ENCODE measurements at regions not wholly inside any gene's neighbourhood (a gene's known extent, or its start where the extent isn't known, plus 50 kb on each side); places are given as distances from the start of the nearest gene placed in this dataset.

GRCh38 chr19:28744943-28745342 is 468.0 kb downstream of the UQCRFS1 start:
- TF ChIP-seq POU2F2 (IDR thresholded peaks at IDR 0.05; ENCODE audit: low read depth, low read length): no peak
- TF ChIP-seq PAX5 (IDR thresholded peaks at IDR 0.05; ENCODE audit: insufficient read depth, low read length, severe bottlenecking): no peak
- no peak for TF ChIP-seq TAF1 (IDR thresholded peaks at IDR 0.05; ENCODE audit: low read depth, low read length)
- TF ChIP-seq POLR2AphosphoS5 (IDR thresholded peaks at IDR 0.05; ENCODE audit: low read depth, low read length): no peak
- no peak for TF ChIP-seq POLR2A (IDR thresholded peaks at IDR 0.05; ENCODE audit: low read depth, low read length)
- TF ChIP-seq SPI1 (IDR thresholded peaks at IDR 0.05; ENCODE audit: low read depth, low read length): no peak
- no peak for FAIRE-seq
- no peak for DNase-seq (ENCODE audit: insufficient read length, low spot score)

GRCh38 chr19:28744014-28744413 is 468.9 kb downstream of the UQCRFS1 start:
- no peak for FAIRE-seq
- TF ChIP-seq POLR2AphosphoS5 (IDR thresholded peaks at IDR 0.05; ENCODE audit: low read depth, low read length) (no peak), SPI1 (IDR thresholded peaks at IDR 0.05; ENCODE audit: low read depth, low read length) (peak; percentile 40; the same call in 1 of the 2 replicates), PAX5 (IDR thresholded peaks at IDR 0.05; ENCODE audit: insufficient read depth, low read length, severe bottlenecking) (no peak)

GRCh38 chr19:28737021-28737895 is 475.7 kb downstream of the UQCRFS1 start:
- no peak for TF ChIP-seq POLR2AphosphoS5 (IDR thresholded peaks at IDR 0.05; ENCODE audit: low read depth, low read length)
- no peak for TF ChIP-seq POU2F2 (IDR thresholded peaks at IDR 0.05; ENCODE audit: low read depth, low read length)
- TF ChIP-seq POLR2A (IDR thresholded peaks at IDR 0.05; ENCODE audit: low read depth, low read length): no peak
- no peak for TF ChIP-seq PAX5 (IDR thresholded peaks at IDR 0.05; ENCODE audit: insufficient read depth, low read length, severe bottlenecking)
- no peak for TF ChIP-seq SPI1 (IDR thresholded peaks at IDR 0.05; ENCODE audit: low read depth, low read length)
- TF ChIP-seq TAF1 (IDR thresholded peaks at IDR 0.05; ENCODE audit: low read depth, low read length): no peak
- FAIRE-seq: no peak
- DNase-seq (ENCODE audit: insufficient read length, low spot score): no peak

More at GRCh38 chr19:28744014-28744413, 468.9 kb downstream of the UQCRFS1 start:
- no peak for DNase-seq (ENCODE audit: insufficient read length, low spot score)

GRCh38 chr19:28736528-28736927 is 476.4 kb downstream of the UQCRFS1 start:
- TF ChIP-seq PAX5 (IDR thresholded peaks at IDR 0.05; ENCODE audit: insufficient read depth, low read length, severe bottlenecking) (no peak), POU2F2 (IDR thresholded peaks at IDR 0.05; ENCODE audit: low read depth, low read length) (no peak), SPI1 (IDR thresholded peaks at IDR 0.05; ENCODE audit: low read depth, low read length) (no peak)
- FAIRE-seq (no peak), DNase-seq (ENCODE audit: insufficient read length, low spot score) (no peak)

DNA sequence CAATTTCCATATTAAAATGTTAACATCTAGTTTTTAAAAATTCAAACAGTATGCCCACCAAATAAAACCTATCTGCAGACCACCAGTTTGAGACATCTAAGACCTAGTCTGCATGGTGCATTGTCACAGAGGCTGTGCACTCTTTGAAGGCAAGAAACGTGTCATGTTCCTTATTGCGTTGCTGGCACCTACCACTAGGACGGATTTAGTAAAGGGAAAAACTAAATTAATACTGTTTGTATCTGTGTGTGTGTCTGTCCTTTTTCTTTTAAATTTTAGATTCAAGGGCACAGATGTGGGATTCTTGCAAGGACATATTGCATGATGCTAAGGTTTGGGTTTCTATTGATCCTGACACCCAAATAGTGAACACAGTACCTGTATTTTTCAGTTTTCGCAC is 481.4 kb downstream of the UQCRFS1 start:
- DNase-seq (ENCODE audit: insufficient read length, low spot score): no peak
- TF ChIP-seq TAF1 (IDR thresholded peaks at IDR 0.05; ENCODE audit: low read depth, low read length) (no peak), SPI1 (IDR thresholded peaks at IDR 0.05; ENCODE audit: low read depth, low read length) (no peak), POLR2AphosphoS5 (IDR thresholded peaks at IDR 0.05; ENCODE audit: low read depth, low read length) (no peak), POU2F2 (IDR thresholded peaks at IDR 0.05; ENCODE audit: low read depth, low read length) (no peak), PAX5 (IDR thresholded peaks at IDR 0.05; ENCODE audit: insufficient read depth, low read length, severe bottlenecking) (no peak)
- no peak for FAIRE-seq

DNA sequence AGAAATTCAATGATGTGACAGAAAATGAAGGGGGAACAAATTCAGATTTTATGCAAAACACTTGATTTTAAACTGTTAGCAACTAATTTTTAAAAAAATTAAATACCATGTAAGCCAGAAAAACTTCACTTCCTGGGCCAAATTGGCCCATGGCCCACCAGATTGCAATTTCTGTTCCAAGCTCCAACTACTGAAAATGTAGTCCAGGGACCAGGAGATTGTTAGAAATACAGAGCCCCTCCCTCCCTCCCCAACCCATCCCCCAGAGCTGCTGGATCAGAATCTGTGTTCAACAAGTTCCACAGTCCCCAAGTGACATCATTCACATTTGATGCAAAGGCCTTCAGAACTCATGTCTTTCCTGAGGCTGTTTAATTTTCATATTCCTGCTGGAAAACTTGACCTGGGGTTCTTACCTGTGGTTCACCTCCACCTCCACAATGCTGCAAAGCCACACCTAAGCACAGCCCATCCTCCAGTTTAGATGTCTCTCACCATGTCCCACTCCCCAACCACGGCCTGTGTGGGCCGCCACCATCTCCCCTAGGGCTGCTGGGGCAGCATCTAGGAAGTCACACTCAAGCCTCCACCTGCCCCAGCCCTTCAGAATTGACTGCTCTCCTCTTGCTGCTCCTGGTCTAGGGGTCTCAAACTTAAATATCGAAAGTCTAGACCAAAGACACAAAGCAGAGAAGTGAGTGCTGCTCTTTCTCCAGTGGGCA is 482.0 kb downstream of the UQCRFS1 start:
- no peak for DNase-seq (ENCODE audit: insufficient read length, low spot score)
- TF ChIP-seq POU2F2 (IDR thresholded peaks at IDR 0.05; ENCODE audit: low read depth, low read length) (no peak), POLR2A (IDR thresholded peaks at IDR 0.05; ENCODE audit: low read depth, low read length) (no peak), POLR2AphosphoS5 (IDR thresholded peaks at IDR 0.05; ENCODE audit: low read depth, low read length) (no peak), TAF1 (IDR thresholded peaks at IDR 0.05; ENCODE audit: low read depth, low read length) (no peak), PAX5 (IDR thresholded peaks at IDR 0.05; ENCODE audit: insufficient read depth, low read length, severe bottlenecking) (no peak), SPI1 (IDR thresholded peaks at IDR 0.05; ENCODE audit: low read depth, low read length) (no peak)
- FAIRE-seq: no peak

GRCh38 chr19:28727480-28728159 is 485.3 kb downstream of the UQCRFS1 start:
- no peak for TF ChIP-seq POLR2A (IDR thresholded peaks at IDR 0.05; ENCODE audit: low read depth, low read length)
- no peak for TF ChIP-seq POU2F2 (IDR thresholded peaks at IDR 0.05; ENCODE audit: low read depth, low read length)
- no peak for DNase-seq (ENCODE audit: insufficient read length, low spot score)
- FAIRE-seq: no peak

DNA sequence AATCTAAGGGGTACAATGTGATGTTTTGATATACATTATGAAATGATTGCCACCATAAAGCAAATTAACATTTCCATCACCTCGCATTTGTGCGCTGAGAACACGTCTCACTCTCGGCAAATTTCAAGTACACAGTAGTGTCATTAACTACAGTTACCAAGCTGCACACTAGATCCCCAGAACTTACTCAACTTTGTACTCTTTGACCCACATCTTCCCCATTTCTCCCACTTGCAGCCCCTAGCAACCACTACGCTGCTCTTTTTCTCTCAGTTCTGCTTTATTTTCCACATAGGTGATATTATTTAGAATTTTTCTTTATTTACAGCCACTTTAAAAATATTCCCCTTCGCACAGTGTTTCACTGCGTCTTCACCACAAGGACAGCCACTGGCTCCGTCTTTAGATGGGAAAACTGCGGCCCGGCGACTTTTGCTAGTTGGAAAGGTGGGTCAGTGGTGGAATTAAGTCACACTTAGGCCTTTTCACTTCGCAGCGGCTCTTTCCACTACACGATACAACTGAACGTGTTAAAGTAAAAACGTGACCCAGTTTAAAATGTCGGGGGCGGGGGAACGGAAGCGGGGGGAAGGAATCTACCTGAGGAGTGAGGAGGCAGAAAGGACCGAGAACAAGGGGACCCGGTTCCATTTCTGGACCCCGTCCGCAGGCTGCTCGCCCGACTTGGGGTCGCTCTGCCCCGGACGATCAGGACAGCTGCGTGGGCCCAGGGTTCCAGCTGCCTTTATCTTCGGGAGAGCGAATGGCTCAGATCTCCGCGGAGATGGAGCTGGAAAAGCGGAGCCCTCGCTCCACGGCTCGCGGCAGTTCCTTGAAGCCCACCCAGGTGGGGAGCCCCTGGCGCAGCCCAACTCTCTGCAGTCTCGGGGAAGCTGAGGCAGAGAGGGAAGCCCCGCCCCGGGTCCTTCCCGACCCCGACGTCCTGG is 486.1 kb downstream of the UQCRFS1 start:
- FAIRE-seq: no peak
- TF ChIP-seq POLR2AphosphoS5 (IDR thresholded peaks at IDR 0.05; ENCODE audit: low read depth, low read length): no peak
- no peak for TF ChIP-seq POU2F2 (IDR thresholded peaks at IDR 0.05; ENCODE audit: low read depth, low read length)
- no peak for TF ChIP-seq POLR2A (IDR thresholded peaks at IDR 0.05; ENCODE audit: low read depth, low read length)
- no peak for TF ChIP-seq PAX5 (IDR thresholded peaks at IDR 0.05; ENCODE audit: insufficient read depth, low read length, severe bottlenecking)
- no peak for DNase-seq (ENCODE audit: insufficient read length, low spot score)

DNA sequence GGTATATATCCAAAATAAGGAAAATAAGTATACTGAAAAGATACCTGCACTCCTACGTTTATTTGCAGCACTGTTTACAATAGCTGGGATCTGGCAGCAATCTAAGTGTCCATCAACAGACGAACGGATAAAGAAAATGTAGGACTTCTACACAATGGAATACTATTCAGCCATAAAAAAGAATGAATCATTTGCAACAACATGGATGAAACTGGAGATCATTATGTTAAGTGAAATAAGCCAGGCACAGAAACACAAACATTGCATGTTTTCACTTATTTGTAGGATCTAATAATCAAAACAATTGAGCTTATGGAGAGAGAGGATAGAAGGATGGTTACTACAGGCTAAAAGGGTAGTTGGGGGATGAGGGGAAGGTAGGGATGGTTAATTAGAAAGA is 494.0 kb downstream of the UQCRFS1 start:
- FAIRE-seq (no peak), DNase-seq (ENCODE audit: insufficient read length, low spot score) (no peak)
- TF ChIP-seq POU2F2 (IDR thresholded peaks at IDR 0.05; ENCODE audit: low read depth, low read length) (no peak), PAX5 (IDR thresholded peaks at IDR 0.05; ENCODE audit: insufficient read depth, low read length, severe bottlenecking) (no peak), POLR2AphosphoS5 (IDR thresholded peaks at IDR 0.05; ENCODE audit: low read depth, low read length) (no peak), SPI1 (IDR thresholded peaks at IDR 0.05; ENCODE audit: low read depth, low read length) (no peak), POLR2A (IDR thresholded peaks at IDR 0.05; ENCODE audit: low read depth, low read length) (no peak), TAF1 (IDR thresholded peaks at IDR 0.05; ENCODE audit: low read depth, low read length) (no peak)

All from GM12891 (cell line).